ENCODE measurements at regions not wholly inside any gene's neighbourhood (a gene's known extent, or its start where the extent isn't known, plus 50 kb on each side); places are given as distances from the start of the nearest gene placed in this dataset.

- no peak for TF ChIP-seq CTCF (IDR thresholded peaks at IDR 0.05)
- TF ChIP-seq POLR2A (IDR thresholded peaks at IDR 0.05) = no peak
Observed at GRCh38 chr2:12949406-12949805, 232.7 kb downstream of the TRIB2 start.
